ENCODE measurements at regions not wholly inside any gene's neighbourhood (a gene's known extent, or its start where the extent isn't known, plus 50 kb on each side); places are given as distances from the start of the nearest gene placed in this dataset.

GRCh38 chr15:81828135-81828534 lies 217.7 kb downstream of the MEX3B start:
- TF ChIP-seq CTCF (conservative IDR thresholded peaks at IDR 0.05; ENCODE audit: low read length): no peak
- no peak for TF ChIP-seq EZH2phosphoT487 (IDR thresholded peaks at IDR 0.05; ENCODE audit: borderline replicate concordance)

All from Loucy (cell line).